ENCODE measurements at regions not wholly inside any gene's neighbourhood (a gene's known extent, or its start where the extent isn't known, plus 50 kb on each side); places are given as distances from the start of the nearest gene placed in this dataset.
A peak's percentile ranks its signal among the peaks of the same experiment; 100 is the strongest.

GRCh38 chr21:35428937-35429336, 379.8 kb upstream of the RUNX1 start:
- no peak for DNase-seq (ENCODE audit: low read depth, low spot score)

GRCh38 chr21:35428489-35428888, 379.4 kb upstream of the RUNX1 start:
- DNase-seq (ENCODE audit: low read depth, low spot score), result no peak

DNA sequence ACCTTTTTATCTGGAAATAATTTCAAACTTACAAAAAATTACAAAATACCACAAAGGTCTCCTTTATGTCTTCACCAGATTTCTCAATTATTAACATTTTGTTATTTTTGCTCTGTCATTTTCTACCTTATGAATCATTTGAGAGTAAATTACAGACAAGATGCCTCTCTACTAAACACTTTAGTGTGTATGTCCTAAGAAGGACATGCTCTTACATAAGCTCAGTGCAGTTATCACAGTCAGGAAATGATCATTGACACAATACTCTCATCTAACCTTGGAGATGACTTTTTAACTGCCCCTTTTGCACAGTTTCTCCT, 378.9 kb upstream of the RUNX1 start:
- DNase-seq (ENCODE audit: low read depth, low spot score), result no peak

DNA sequence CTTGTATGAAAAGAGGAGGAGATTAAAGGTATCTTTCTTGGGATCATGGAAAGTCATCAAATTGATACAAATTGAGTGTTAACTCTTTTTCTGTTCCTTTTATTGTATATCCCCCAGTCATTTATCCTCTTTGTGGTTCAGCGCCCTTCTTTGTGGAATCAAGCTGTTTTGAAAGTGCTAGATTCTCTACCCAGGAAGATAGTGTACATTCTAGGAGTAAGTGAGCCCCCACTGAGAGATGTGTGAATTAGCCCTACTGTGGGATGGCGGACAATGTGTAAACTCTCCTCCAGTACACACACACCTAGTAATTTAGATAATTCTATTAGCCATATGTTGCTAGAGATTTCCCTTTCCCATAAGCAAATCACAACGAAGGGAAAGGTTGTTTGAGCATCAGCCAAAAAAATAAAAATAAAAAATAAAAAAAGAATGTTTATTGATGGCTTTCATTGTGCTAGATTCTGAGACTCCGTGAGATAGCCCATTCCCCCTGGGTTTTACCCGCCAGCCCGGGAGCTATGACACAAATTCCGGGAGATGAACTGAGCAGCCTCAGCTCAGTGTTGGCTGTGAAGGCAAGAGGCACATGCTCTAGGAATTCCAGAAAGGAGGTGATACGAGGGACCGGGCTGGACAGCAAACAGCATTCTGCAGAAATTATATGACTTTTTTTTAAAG, 378.4 kb upstream of the RUNX1 start:
- no peak for DNase-seq (ENCODE audit: low read depth, low spot score)

GRCh38 chr21:35426897-35427296, 377.8 kb upstream of the RUNX1 start:
- no peak for DNase-seq (ENCODE audit: low read depth, low spot score)

- DNase-seq (ENCODE audit: low read depth, low spot score), result no peak
These were observed 377.4 kb upstream of the RUNX1 start for GRCh38 chr21:35426469-35426868.

- no peak for DNase-seq (ENCODE audit: low read depth, low spot score)
These were observed 375.0 kb upstream of the RUNX1 start for GRCh38 chr21:35424122-35424521.

GRCh38 chr21:35423709-35424108, 374.6 kb upstream of the RUNX1 start:
- DNase-seq (ENCODE audit: low read depth, low spot score), result no peak

- DNase-seq (ENCODE audit: low read depth, low spot score), result no peak
These were observed 372.9 kb upstream of the RUNX1 start for GRCh38 chr21:35422011-35422410.

DNA sequence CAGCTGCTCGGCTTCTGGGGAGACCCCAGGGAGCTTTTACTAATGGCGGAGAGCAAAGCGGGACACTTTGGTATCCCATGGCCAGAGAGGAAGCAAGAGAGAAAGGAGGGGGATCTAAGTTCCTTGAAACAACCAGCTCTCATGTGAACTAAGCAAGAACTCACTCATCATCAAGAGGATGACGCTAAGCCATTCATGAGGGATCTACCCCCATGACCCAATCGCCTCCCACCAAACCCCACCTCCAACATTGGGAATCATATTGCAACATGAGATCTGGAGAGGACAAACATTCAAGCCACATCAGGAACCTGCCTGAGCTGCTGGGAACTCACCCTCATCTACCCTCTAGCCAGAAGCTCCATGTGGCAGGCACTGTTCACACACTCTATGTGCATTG, 372.1 kb upstream of the RUNX1 start:
- DNase-seq (ENCODE audit: low read depth, low spot score), result no peak

DNA sequence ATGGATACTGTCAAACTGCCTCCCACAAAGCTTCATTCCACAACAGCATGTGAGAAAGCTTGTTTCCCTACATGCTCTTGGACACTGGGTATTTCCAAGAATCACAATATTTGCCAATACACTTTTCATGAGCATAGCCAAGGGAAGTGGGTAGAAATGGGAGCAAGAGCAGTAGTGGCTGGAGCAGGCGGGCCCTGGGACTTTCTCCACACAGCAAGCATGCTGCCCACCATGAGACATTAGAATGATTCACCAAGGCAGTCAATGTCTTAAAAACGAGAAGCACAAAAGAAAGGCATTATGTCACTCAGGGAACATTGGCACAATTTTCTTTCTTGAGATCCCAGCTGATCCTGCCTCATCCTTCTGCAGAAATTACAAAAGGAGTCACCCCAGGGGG, 371.6 kb upstream of the RUNX1 start:
- no peak for DNase-seq (ENCODE audit: low read depth, low spot score)

DNA sequence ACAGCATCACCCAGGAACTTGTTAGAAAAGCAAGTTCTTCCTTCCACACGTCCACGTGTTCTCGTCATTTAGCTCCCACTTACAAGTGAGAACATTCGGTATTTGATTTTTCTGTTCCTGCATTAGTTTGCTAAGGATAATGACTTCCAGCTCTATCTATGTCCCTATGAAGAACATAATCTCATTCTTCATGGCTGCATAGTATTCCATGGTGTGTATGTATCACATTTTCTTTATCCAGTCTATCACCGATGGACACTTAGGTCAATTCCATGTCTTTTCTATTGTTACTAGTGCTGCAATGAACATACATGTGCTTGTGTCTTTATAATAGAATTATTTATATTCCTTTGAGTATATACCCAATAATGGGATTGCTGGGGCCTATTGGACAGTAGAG, 368.7 kb upstream of the RUNX1 start:
- no peak for DNase-seq (ENCODE audit: low read depth, low spot score)

- DNase-seq (ENCODE audit: low read depth, low spot score), result no peak
These were observed 367.9 kb upstream of the RUNX1 start for GRCh38 chr21:35416866-35417489.

GRCh38 chr21:35414507-35415139, 365.5 kb upstream of the RUNX1 start:
- peak; percentile 75 for DNase-seq (ENCODE audit: low read depth, low spot score)

- DNase-seq (ENCODE audit: low read depth, low spot score), result no peak
These were observed 365.0 kb upstream of the RUNX1 start for GRCh38 chr21:35414056-35414455.

- DNase-seq (ENCODE audit: low read depth, low spot score), result no peak
These were observed 363.1 kb upstream of the RUNX1 start for GRCh38 chr21:35412231-35412630.

- DNase-seq (ENCODE audit: low read depth, low spot score), result no peak
These were observed 362.3 kb upstream of the RUNX1 start for GRCh38 chr21:35411434-35411833.

GRCh38 chr21:35410656-35411055, 361.6 kb upstream of the RUNX1 start:
- DNase-seq (ENCODE audit: low read depth, low spot score), result no peak

DNA sequence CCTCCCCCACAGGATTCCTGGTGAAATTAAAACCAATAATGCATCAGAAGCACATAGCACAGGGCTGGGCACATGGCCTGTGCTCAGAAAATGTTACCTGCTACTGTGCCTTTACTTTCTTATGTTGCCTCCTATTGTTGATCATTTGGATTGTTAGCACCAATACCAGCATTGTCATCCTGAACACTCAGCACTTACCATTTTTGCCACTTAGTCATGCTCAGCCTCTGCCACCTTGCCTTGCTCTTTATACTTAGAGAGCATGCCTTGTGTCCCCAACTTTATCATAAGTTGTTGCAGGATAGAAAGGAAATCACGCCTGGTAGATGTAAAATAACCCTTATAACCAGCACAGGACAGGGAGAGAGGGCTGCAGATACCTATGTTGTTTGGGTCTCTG, 361.0 kb upstream of the RUNX1 start:
- no peak for DNase-seq (ENCODE audit: low read depth, low spot score)

- DNase-seq (ENCODE audit: low read depth, low spot score), result no peak
These were observed 359.3 kb upstream of the RUNX1 start for GRCh38 chr21:35408401-35408800.

- DNase-seq (ENCODE audit: low read depth, low spot score), result no peak
These were observed 357.5 kb upstream of the RUNX1 start for GRCh38 chr21:35406635-35407034.

GRCh38 chr21:35405981-35406380, 356.9 kb upstream of the RUNX1 start:
- DNase-seq (ENCODE audit: low read depth, low spot score), result no peak

- no peak for DNase-seq (ENCODE audit: low read depth, low spot score)
These were observed 355.1 kb upstream of the RUNX1 start for GRCh38 chr21:35404247-35404646.
